Kidney epithelial cell (primary cell): ENCODE measurements at regions not wholly inside any gene's neighbourhood (a gene's known extent, or its start where the extent isn't known, plus 50 kb on each side); places are given as distances from the start of the nearest gene placed in this dataset.

Source experiments
- DNase-seq: peaks from one replicate; pipeline ENCODE4 v3.0.0-alpha.2; 2010; ENCODE audit warnings: low read depth
- H3K27me3 ChIP-seq: 2 replicates; pipeline ENCODE4 v1.6.0; 2011; ENCODE audit warnings: low read length; ENCODE audit not compliant: control insufficient read depth, insufficient read depth
- H3K36me3 ChIP-seq: 2 replicates; pipeline ENCODE4 v1.5.1; 2011; ENCODE audit warnings: low read length; ENCODE audit not compliant: control insufficient read depth, insufficient read depth
- H3K4me3 ChIP-seq: 2 replicates; pipeline ENCODE4 v1.5.1; 2011; ENCODE audit warnings: low read depth, mild to moderate bottlenecking, control low read depth, low read length
- CTCF ChIP-seq: IDR thresholded peaks from 2 replicates; pipeline ENCODE4 v1.5.1; 2011; ENCODE audit warnings: mild to moderate bottlenecking, moderate library complexity, low read length, control low read depth, inconsistent platforms; ENCODE audit not compliant: insufficient read depth, poor library complexity, severe bottlenecking

- Histone ChIP-seq H3K27me3 (no peaks in the 10 kb centered on the region), H3K4me3 (no peak overlapping the region), H3K36me3 (no peaks in the 10 kb centered on the region)
- TF ChIP-seq CTCF: no peak
- no peak for DNase-seq
Observed at GRCh38 chrX:10288373-10288975, 131.7 kb downstream of the CLCN4 start.

GRCh38 chrX:10296576-10296975 lies 139.8 kb downstream of the CLCN4 start:
- H3K27me3 ChIP-seq: no peaks in the 10 kb centered on the region
- no peaks in the 10 kb centered on the region for H3K36me3 ChIP-seq
- H3K4me3 ChIP-seq: no peak overlapping the region
- TF ChIP-seq CTCF: no peak
- no peak for DNase-seq

- DNase-seq: peak; percentile 5
- Histone ChIP-seq H3K36me3 (no peaks in the 10 kb centered on the region), H3K27me3 (no peaks in the 10 kb centered on the region), H3K4me3 (no peak overlapping the region)
- no peak for TF ChIP-seq CTCF
Observed at GRCh38 chrX:10310511-10310910, 153.7 kb downstream of the CLCN4 start.

GRCh38 chrX:10314530-10315104 lies 157.8 kb downstream of the CLCN4 start:
- no peak overlapping the region for H3K4me3 ChIP-seq
- no peaks in the 10 kb centered on the region for H3K27me3 ChIP-seq
- no peak for DNase-seq
- H3K36me3 ChIP-seq: no peaks in the 10 kb centered on the region
- TF ChIP-seq CTCF: no peak

- Histone ChIP-seq H3K27me3 (no peaks in the 10 kb centered on the region), H3K4me3 (no peak overlapping the region), H3K36me3 (no peaks in the 10 kb centered on the region)
- no peak for DNase-seq
- TF ChIP-seq CTCF: no peak
Observed at GRCh38 chrX:10325611-10326010, 168.8 kb downstream of the CLCN4 start.

- TF ChIP-seq CTCF: no peak
- DNase-seq: no peak
- no peak overlapping the region for H3K4me3 ChIP-seq
Observed at GRCh38 chrX:10326578-10326977, 169.8 kb downstream of the CLCN4 start.

More at GRCh38 chrX:10326578-10326977, 169.8 kb downstream of the CLCN4 start:
- Histone ChIP-seq H3K36me3 (no peaks in the 10 kb centered on the region), H3K27me3 (no peaks in the 10 kb centered on the region)
